GM23338 (cell line): ENCODE measurements at regions not wholly inside any gene's neighbourhood (a gene's known extent, or its start where the extent isn't known, plus 50 kb on each side); places are given as distances from the start of the nearest gene placed in this dataset.

ENCODE experiments used
- ATAC-seq: fragments of 200-7000 bp; cut with Tn5 transposase; 3 replicates; pipeline ENCODE4 v1.9.1; 2020
- DNase-seq: peaks from one replicate; pipeline ENCODE4 v3.0.0-alpha.2; 2015; ENCODE audit warnings: low spot score
- H2AFZ ChIP-seq: fragments of 200-600 bp; sonication (generic); 2 replicates; pipeline ENCODE4 v1.8.0; 2016; ENCODE audit warnings: antibody characterized with exemption, mild to moderate bottlenecking, moderate library complexity
- H3F3A ChIP-seq: fragments of 200-600 bp; sonication (generic); replicated peaks from 2 replicates; pipeline ENCODE4 v1.8.0; 2017; ENCODE audit warnings: antibody characterized with exemption, mixed run types, low read depth
- H3K27ac ChIP-seq: fragments of 200-600 bp; sonication (generic); 2 replicates; pipeline ENCODE4 v1.6.1; 2016; ENCODE audit warnings: low read depth
- H3K27me3 ChIP-seq: fragments of 200-600 bp; sonication (generic); 2 replicates; pipeline ENCODE4 v1.8.0; 2016; ENCODE audit warnings: mild to moderate bottlenecking, mixed run types, moderate library complexity; ENCODE audit not compliant: insufficient read depth
- H3K36me3 ChIP-seq: fragments of 200-600 bp; sonication (generic); 2 replicates; pipeline ENCODE4 v1.8.0; 2016; ENCODE audit warnings: mild to moderate bottlenecking; ENCODE audit not compliant: insufficient read depth
- H3K4me1 ChIP-seq: fragments of 200-600 bp; sonication (generic); 2 replicates; pipeline ENCODE4 v1.8.0; 2016; ENCODE audit warnings: mild to moderate bottlenecking, moderate library complexity; ENCODE audit not compliant: insufficient read depth
- H3K4me2 ChIP-seq: fragments of 200-600 bp; sonication (generic); 2 replicates; pipeline ENCODE4 v1.7.1; 2017; ENCODE audit warnings: mixed run types
- H3K4me3 ChIP-seq: fragments of 200-600 bp; sonication (generic); 2 replicates; pipeline ENCODE4 v1.6.1; 2016; ENCODE audit warnings: mixed run types
- H3K79me2 ChIP-seq: fragments of 200-600 bp; sonication (generic); replicated peaks from 2 replicates; pipeline ENCODE4 v1.8.0; 2017; ENCODE audit warnings: mild to moderate bottlenecking; ENCODE audit not compliant: insufficient read depth
- H3K9me2 ChIP-seq: fragments of 200-600 bp; sonication (generic); 2 replicates; pipeline ENCODE4 v1.8.0; 2017; ENCODE audit not compliant: insufficient read depth
- H4K20me1 ChIP-seq: fragments of 200-600 bp; sonication (generic); replicated peaks from 2 replicates; pipeline ENCODE4 v1.8.0; 2017; ENCODE audit warnings: mild to moderate bottlenecking; ENCODE audit not compliant: insufficient read depth
- H3K27ac Mint-ChIP-seq: 2 replicates; pipeline ENCODE4 v1.8.0; 2020; ENCODE audit warnings: inconsistent platforms, mild to moderate bottlenecking, moderate library complexity, mixed read lengths
- H3K27me3 Mint-ChIP-seq: 3 replicates; pipeline ENCODE4 v1.8.0; 2022; ENCODE audit warnings: low read depth, mild to moderate bottlenecking, moderate library complexity, mixed read lengths, inconsistent platforms; ENCODE audit not compliant: insufficient read depth, poor library complexity
- H3K36me3 Mint-ChIP-seq: 3 replicates; pipeline ENCODE4 v1.8.0; 2021; ENCODE audit warnings: low read depth, mild to moderate bottlenecking, inconsistent platforms, moderate library complexity, mixed read lengths
- H3K4me1 Mint-ChIP-seq: 3 replicates; pipeline ENCODE4 v1.8.0; 2020; ENCODE audit warnings: mild to moderate bottlenecking, inconsistent platforms, mixed read lengths
- H3K4me3 Mint-ChIP-seq: 3 replicates; pipeline ENCODE4 v1.8.0; 2021; ENCODE audit warnings: moderate library complexity, mild to moderate bottlenecking, inconsistent platforms, mixed read lengths
- H3K9me3 Mint-ChIP-seq: 3 replicates; pipeline ENCODE4 v1.8.0; 2020; ENCODE audit warnings: moderate library complexity, mild to moderate bottlenecking, inconsistent platforms, mixed read lengths
- CREB1 ChIP-seq: fragments of 250-450 bp; sonication (Bioruptor Pico); IDR thresholded peaks from 2 replicates; pipeline ENCODE4 v1.5.0; 2020; ENCODE audit warnings: low read depth, mild to moderate bottlenecking, moderate library complexity
- EZH2 ChIP-seq: fragments of 200-600 bp; sonication (generic); IDR thresholded peaks from one replicate; pipeline ENCODE4 v1.8.0; 2017; ENCODE audit warnings: antibody characterized with exemption, mild to moderate bottlenecking, low read depth; ENCODE audit not compliant: unreplicated experiment
- EZH2phosphoT487 ChIP-seq: fragments of 200-600 bp; sonication (generic); IDR thresholded peaks from one replicate; pipeline ENCODE4 v1.8.1; 2018; ENCODE audit warnings: antibody characterized with exemption; ENCODE audit not compliant: unreplicated experiment
- JUNB ChIP-seq: IDR thresholded peaks from one replicate; pipeline ENCODE4 v1.6.1; 2016; ENCODE audit warnings: antibody characterized with exemption; ENCODE audit not compliant: unreplicated experiment
- NANOG ChIP-seq: IDR thresholded peaks from 2 replicates; pipeline ENCODE4 v1.6.1; 2016; ENCODE audit warnings: antibody characterized with exemption, borderline replicate concordance
- POLR2AphosphoS5 ChIP-seq: IDR thresholded peaks from 2 replicates; pipeline ENCODE4 v1.6.1; 2016; ENCODE audit warnings: antibody characterized with exemption, low read depth
- STAT1 ChIP-seq: IDR thresholded peaks from one replicate; pipeline ENCODE4 v1.6.1; 2016; ENCODE audit warnings: antibody characterized with exemption; ENCODE audit not compliant: unreplicated experiment
- ZNF114 ChIP-seq: fragments of 250-450 bp; sonication (Bioruptor Pico); IDR thresholded peaks from 2 replicates; pipeline ENCODE4 v1.5.0; 2020; ENCODE audit warnings: mild to moderate bottlenecking, moderate library complexity
- ZNF331 ChIP-seq: fragments of 250-450 bp; sonication (Bioruptor Pico); IDR thresholded peaks from 2 replicates; pipeline ENCODE4 v1.5.0; 2020; ENCODE audit warnings: low read depth, mild to moderate bottlenecking, moderate library complexity
- TF ChIP-seq, protein P1 (sequence below): IDR thresholded peaks from 2 replicates; pipeline ENCODE4 v1.6.1; 2016; ENCODE audit warnings: antibody characterized with exemption
- TF ChIP-seq, protein P2 (sequence below), 2 experiments: fragments of 200-600 bp in 1 of 2; sonication (generic) in 1 of 2; conservative IDR thresholded peaks; 2 replicates each; pipeline versions ENCODE4 v1.5.1 to v1.6.1; 2016 to 2017; ENCODE audit warnings: antibody characterized with exemption in 2 of 2, low read depth in 2 of 2, mild to moderate bottlenecking in 2 of 2, moderate library complexity in 1 of 2
- TF ChIP-seq, protein P3 (sequence below): fragments of 250-450 bp; sonication (Bioruptor Pico); IDR thresholded peaks from 2 replicates; pipeline ENCODE4 v1.5.0; 2020; ENCODE audit warnings: mild to moderate bottlenecking, moderate library complexity
- TF ChIP-seq, protein P4 (sequence below): IDR thresholded peaks from one replicate; pipeline ENCODE4 v1.6.1; 2018; ENCODE audit warnings: antibody characterized with exemption; ENCODE audit not compliant: unreplicated experiment

- Histone ChIP-seq H3K9me2 (no peaks in the 10 kb centered on the region), H3K4me3 (no peak overlapping the region), H3K27ac (no peak overlapping the region), H3K27me3 (no peaks in the 10 kb centered on the region), H3K4me1 (no peaks in the 10 kb centered on the region), H3K4me2 (no peak overlapping the region), H3K79me2 (no peaks in the 10 kb centered on the region), H3K36me3 (no peaks in the 10 kb centered on the region), H2AFZ (no peak overlapping the region), H4K20me1 (no peaks in the 10 kb centered on the region), H3F3A (no peaks in the 10 kb centered on the region)
- Mint-ChIP-seq H3K36me3 (no peaks in the 10 kb centered on the region), H3K27ac (no peak overlapping the region), H3K27me3 (no peaks in the 10 kb centered on the region), H3K4me1 (no peaks in the 10 kb centered on the region), H3K4me3 (no peak overlapping the region), H3K9me3 (no peaks in the 10 kb centered on the region; the same call in 2 of the 3 replicates)
- DNase-seq (no peak), ATAC-seq (no peak)
- TF ChIP-seq, protein P1, sequence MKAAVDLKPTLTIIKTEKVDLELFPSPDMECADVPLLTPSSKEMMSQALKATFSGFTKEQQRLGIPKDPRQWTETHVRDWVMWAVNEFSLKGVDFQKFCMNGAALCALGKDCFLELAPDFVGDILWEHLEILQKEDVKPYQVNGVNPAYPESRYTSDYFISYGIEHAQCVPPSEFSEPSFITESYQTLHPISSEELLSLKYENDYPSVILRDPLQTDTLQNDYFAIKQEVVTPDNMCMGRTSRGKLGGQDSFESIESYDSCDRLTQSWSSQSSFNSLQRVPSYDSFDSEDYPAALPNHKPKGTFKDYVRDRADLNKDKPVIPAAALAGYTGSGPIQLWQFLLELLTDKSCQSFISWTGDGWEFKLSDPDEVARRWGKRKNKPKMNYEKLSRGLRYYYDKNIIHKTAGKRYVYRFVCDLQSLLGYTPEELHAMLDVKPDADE = no peak
- no peak for TF ChIP-seq POLR2AphosphoS5
- TF ChIP-seq CREB1 (CRISPR knock-in tag) = no peak
- TF ChIP-seq NANOG = no peak
- TF ChIP-seq JUNB = no peak
- no peak for TF ChIP-seq EZH2
- no peak for TF ChIP-seq ZNF114 (CRISPR knock-in tag)
- no peak for TF ChIP-seq EZH2phosphoT487
- TF ChIP-seq, protein P2, sequence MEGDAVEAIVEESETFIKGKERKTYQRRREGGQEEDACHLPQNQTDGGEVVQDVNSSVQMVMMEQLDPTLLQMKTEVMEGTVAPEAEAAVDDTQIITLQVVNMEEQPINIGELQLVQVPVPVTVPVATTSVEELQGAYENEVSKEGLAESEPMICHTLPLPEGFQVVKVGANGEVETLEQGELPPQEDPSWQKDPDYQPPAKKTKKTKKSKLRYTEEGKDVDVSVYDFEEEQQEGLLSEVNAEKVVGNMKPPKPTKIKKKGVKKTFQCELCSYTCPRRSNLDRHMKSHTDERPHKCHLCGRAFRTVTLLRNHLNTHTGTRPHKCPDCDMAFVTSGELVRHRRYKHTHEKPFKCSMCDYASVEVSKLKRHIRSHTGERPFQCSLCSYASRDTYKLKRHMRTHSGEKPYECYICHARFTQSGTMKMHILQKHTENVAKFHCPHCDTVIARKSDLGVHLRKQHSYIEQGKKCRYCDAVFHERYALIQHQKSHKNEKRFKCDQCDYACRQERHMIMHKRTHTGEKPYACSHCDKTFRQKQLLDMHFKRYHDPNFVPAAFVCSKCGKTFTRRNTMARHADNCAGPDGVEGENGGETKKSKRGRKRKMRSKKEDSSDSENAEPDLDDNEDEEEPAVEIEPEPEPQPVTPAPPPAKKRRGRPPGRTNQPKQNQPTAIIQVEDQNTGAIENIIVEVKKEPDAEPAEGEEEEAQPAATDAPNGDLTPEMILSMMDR (conservative IDR thresholded peaks at IDR 0.05; ENCODE audit: low read depth in 2 of 2) = no peak
- no peak for TF ChIP-seq ZNF331 (CRISPR knock-in tag)
- TF ChIP-seq, protein P3, sequence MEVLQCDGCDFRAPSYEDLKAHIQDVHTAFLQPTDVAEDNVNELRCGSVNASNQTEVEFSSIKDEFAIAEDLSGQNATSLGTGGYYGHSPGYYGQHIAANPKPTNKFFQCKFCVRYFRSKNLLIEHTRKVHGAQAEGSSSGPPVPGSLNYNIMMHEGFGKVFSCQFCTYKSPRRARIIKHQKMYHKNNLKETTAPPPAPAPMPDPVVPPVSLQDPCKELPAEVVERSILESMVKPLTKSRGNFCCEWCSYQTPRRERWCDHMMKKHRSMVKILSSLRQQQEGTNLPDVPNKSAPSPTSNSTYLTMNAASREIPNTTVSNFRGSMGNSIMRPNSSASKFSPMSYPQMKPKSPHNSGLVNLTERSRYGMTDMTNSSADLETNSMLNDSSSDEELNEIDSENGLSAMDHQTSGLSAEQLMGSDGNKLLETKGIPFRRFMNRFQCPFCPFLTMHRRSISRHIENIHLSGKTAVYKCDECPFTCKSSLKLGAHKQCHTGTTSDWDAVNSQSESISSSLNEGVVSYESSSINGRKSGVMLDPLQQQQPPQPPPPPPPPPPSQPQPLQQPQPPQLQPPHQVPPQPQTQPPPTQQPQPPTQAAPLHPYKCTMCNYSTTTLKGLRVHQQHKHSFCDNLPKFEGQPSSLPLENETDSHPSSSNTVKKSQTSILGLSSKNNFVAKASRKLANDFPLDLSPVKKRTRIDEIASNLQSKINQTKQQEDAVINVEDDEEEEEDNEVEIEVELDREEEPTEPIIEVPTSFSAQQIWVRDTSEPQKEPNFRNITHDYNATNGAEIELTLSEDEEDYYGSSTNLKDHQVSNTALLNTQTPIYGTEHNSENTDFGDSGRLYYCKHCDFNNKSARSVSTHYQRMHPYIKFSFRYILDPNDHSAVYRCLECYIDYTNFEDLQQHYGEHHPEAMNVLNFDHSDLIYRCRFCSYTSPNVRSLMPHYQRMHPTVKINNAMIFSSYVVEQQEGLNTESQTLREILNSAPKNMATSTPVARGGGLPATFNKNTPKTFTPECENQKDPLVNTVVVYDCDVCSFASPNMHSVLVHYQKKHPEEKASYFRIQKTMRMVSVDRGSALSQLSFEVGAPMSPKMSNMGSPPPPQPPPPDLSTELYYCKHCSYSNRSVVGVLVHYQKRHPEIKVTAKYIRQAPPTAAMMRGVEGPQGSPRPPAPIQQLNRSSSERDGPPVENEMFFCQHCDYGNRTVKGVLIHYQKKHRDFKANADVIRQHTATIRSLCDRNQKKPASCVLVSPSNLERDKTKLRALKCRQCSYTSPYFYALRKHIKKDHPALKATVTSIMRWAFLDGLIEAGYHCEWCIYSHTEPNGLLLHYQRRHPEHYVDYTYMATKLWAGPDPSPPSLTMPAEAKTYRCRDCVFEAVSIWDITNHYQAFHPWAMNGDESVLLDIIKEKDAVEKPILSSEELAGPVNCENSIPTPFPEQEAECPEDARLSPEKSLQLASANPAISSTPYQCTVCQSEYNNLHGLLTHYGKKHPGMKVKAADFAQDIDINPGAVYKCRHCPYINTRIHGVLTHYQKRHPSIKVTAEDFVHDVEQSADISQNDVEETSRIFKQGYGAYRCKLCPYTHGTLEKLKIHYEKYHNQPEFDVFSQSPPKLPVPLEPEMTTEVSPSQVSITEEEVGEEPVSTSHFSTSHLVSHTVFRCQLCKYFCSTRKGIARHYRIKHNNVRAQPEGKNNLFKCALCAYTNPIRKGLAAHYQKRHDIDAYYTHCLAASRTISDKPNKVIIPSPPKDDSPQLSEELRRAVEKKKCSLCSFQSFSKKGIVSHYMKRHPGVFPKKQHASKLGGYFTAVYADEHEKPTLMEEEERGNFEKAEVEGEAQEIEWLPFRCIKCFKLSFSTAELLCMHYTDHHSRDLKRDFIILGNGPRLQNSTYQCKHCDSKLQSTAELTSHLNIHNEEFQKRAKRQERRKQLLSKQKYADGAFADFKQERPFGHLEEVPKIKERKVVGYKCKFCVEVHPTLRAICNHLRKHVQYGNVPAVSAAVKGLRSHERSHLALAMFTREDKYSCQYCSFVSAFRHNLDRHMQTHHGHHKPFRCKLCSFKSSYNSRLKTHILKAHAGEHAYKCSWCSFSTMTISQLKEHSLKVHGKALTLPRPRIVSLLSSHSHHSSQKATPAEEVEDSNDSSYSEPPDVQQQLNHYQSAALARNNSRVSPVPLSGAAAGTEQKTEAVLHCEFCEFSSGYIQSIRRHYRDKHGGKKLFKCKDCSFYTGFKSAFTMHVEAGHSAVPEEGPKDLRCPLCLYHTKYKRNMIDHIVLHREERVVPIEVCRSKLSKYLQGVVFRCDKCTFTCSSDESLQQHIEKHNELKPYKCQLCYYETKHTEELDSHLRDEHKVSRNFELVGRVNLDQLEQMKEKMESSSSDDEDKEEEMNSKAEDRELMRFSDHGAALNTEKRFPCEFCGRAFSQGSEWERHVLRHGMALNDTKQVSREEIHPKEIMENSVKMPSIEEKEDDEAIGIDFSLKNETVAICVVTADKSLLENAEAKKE (CRISPR knock-in tag) = no peak
- no peak for TF ChIP-seq STAT1
- TF ChIP-seq, protein P4, sequence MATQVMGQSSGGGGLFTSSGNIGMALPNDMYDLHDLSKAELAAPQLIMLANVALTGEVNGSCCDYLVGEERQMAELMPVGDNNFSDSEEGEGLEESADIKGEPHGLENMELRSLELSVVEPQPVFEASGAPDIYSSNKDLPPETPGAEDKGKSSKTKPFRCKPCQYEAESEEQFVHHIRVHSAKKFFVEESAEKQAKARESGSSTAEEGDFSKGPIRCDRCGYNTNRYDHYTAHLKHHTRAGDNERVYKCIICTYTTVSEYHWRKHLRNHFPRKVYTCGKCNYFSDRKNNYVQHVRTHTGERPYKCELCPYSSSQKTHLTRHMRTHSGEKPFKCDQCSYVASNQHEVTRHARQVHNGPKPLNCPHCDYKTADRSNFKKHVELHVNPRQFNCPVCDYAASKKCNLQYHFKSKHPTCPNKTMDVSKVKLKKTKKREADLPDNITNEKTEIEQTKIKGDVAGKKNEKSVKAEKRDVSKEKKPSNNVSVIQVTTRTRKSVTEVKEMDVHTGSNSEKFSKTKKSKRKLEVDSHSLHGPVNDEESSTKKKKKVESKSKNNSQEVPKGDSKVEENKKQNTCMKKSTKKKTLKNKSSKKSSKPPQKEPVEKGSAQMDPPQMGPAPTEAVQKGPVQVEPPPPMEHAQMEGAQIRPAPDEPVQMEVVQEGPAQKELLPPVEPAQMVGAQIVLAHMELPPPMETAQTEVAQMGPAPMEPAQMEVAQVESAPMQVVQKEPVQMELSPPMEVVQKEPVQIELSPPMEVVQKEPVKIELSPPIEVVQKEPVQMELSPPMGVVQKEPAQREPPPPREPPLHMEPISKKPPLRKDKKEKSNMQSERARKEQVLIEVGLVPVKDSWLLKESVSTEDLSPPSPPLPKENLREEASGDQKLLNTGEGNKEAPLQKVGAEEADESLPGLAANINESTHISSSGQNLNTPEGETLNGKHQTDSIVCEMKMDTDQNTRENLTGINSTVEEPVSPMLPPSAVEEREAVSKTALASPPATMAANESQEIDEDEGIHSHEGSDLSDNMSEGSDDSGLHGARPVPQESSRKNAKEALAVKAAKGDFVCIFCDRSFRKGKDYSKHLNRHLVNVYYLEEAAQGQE = no peak
Measured at GRCh38 chr6:65799389-65799788, 92.4 kb upstream of the EYS start.
